ENCODE measurements at regions not wholly inside any gene's neighbourhood (a gene's known extent, or its start where the extent isn't known, plus 50 kb on each side); places are given as distances from the start of the nearest gene placed in this dataset.

DNA sequence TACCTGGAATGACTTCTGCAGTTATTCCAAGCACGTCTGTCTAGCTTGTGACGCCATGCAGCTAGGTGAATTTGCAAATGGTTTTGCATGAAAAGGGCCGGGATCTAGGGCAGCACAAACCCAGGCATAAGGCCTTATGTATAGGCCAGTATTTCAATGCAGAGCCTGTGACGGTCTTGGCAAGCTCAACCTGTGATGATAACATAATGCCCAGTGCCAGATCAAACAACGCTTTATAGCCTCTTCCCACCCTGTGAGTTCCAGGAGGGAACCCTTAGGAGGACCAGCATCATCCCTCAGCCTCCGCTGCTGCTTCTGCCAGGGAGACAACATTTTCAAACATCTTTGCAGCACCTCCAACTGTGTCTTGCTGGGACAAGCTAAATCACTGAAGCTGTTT, 390.7 kb downstream of the INHBA start:
- SMC1A ChIA-PET (ENCODE audit: uncharacterized antibody, unreplicated experiment), result interaction anchor here (1.1 kb wide), 1 partner anchor 16 kb away, joined by 3 read pairs; no protein-coding TSS in a partner anchor
- H3K4me1 ChIP-seq (ENCODE audit: control insufficient read depth, insufficient read depth, low read length), result no peaks in the 10 kb centered on the region
- ATAC-seq (no peak), FAIRE-seq (no peak), DNase-seq (ENCODE audit: low read depth, low spot score) (no peak)
- no peaks in the 10 kb centered on the region for H3K36me3 ChIP-seq (ENCODE audit: control insufficient read depth in 2 of 2, insufficient read depth in 2 of 2, low read length in 1 of 2)
- H3K27me3 ChIP-seq (replicated peaks in 1 of 2; ENCODE audit: control insufficient read depth in 2 of 2, insufficient read depth in 2 of 2, low read length in 1 of 2), result no peaks in the 10 kb centered on the region
- no peaks in the 10 kb centered on the region for H4K20me1 ChIP-seq (ENCODE audit: control insufficient read depth, insufficient read depth)
- CTCF ChIA-PET, result no interaction called here
- in situ Hi-C loops (cut with MboI), result no loop called here
- H3K9ac ChIP-seq (ENCODE audit: control insufficient read depth, insufficient read depth, low read length), result no peak overlapping the region
- POLR2A ChIA-PET, result interaction anchor here (0.6 kb wide), 1 partner anchor 21 kb away, joined by 3 read pairs; no protein-coding TSS in a partner anchor
- no peak for TF ChIP-seq ZNF24 (IDR thresholded peaks at IDR 0.05)
- TF ChIP-seq IKZF1 (conservative IDR thresholded peaks at IDR 0.05), result no peak
- TF ChIP-seq NR2C1 (IDR thresholded peaks at IDR 0.05), result no peak
- TF ChIP-seq KLF5 (IDR thresholded peaks at IDR 0.05; ENCODE audit: partially characterized antibody), result no peak
- TF ChIP-seq MEF2A (IDR thresholded peaks at IDR 0.05; ENCODE audit: insufficient read depth, low read depth, low read length), result no peak
- no peak for TF ChIP-seq RUNX3 (IDR thresholded peaks at IDR 0.05; ENCODE audit: low read length)
- TF ChIP-seq, protein P1, sequence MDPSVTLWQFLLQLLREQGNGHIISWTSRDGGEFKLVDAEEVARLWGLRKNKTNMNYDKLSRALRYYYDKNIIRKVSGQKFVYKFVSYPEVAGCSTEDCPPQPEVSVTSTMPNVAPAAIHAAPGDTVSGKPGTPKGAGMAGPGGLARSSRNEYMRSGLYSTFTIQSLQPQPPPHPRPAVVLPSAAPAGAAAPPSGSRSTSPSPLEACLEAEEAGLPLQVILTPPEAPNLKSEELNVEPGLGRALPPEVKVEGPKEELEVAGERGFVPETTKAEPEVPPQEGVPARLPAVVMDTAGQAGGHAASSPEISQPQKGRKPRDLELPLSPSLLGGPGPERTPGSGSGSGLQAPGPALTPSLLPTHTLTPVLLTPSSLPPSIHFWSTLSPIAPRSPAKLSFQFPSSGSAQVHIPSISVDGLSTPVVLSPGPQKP (IDR thresholded peaks at IDR 0.05; ENCODE audit: low read depth, low read length), result no peak
- no TSS peak for BruUV-seq (replicated peaks)
- 34% methylated on average over 6 of the region's 6 CpGs for WGBS (ENCODE audit: insufficient coverage, insufficient replicate concordance, low lambda C conversion rate, missing lambda C conversion rate)
- H3K79me2 ChIP-seq (ENCODE audit: control insufficient read depth, insufficient read depth, low read length), result no peaks in the 10 kb centered on the region
- H3K27ac ChIP-seq (ENCODE audit: control insufficient read depth, insufficient read depth), result no peak overlapping the region
- H3K4me2 ChIP-seq (ENCODE audit: control insufficient read depth, insufficient read depth), result no peak overlapping the region
- no peak overlapping the region for H2AFZ ChIP-seq (ENCODE audit: control insufficient read depth, low read depth, low read length)
- intact Hi-C loops (cut with micrococcal nuclease; ENCODE audit: unreplicated experiment), result no loop called here
- no peaks in the 10 kb centered on the region for H3K9me3 ChIP-seq (replicated peaks; ENCODE audit: control insufficient read depth, insufficient read depth, low read length)
- RAD21 ChIA-PET (ENCODE audit: unreplicated experiment), result no interaction called here
- no peak overlapping the region for H3K4me3 ChIP-seq

DNA sequence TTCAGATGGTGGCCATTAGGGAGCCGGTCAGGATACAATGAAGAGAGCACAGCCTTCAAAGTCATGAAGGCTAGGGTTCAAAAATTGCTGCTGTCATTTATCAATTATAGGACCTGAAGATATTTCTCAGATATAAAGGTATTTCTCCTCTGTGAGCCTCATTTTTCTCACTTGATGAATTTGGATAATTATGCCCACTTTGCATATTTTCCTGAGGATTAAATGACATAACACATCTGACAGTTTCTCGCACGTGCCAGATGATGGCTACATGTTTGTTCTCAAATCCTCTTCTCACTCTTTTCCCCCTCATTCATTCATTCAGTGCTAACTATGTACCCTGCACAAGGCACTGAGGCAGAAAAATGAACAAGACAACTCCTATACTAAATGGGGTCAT, 391.6 kb downstream of the INHBA start:
- BruUV-seq (replicated peaks), result no TSS peak
- Histone ChIP-seq H3K79me2 (ENCODE audit: control insufficient read depth, insufficient read depth, low read length) (no peaks in the 10 kb centered on the region), H3K27ac (ENCODE audit: control insufficient read depth, insufficient read depth) (no peak overlapping the region), H3K4me1 (ENCODE audit: control insufficient read depth, insufficient read depth, low read length) (no peaks in the 10 kb centered on the region), H3K4me3 (no peak overlapping the region), H4K20me1 (ENCODE audit: control insufficient read depth, insufficient read depth) (no peaks in the 10 kb centered on the region), H3K4me2 (ENCODE audit: control insufficient read depth, insufficient read depth) (no peak overlapping the region), H3K27me3 (replicated peaks in 1 of 2; ENCODE audit: control insufficient read depth in 2 of 2, insufficient read depth in 2 of 2, low read length in 1 of 2) (no peaks in the 10 kb centered on the region), H3K9ac (ENCODE audit: control insufficient read depth, insufficient read depth, low read length) (no peak overlapping the region), H2AFZ (ENCODE audit: control insufficient read depth, low read depth, low read length) (no peak overlapping the region), H3K36me3 (ENCODE audit: control insufficient read depth in 2 of 2, insufficient read depth in 2 of 2, low read length in 1 of 2) (no peaks in the 10 kb centered on the region), H3K9me3 (replicated peaks; ENCODE audit: control insufficient read depth, insufficient read depth, low read length) (no peaks in the 10 kb centered on the region)
- 56% methylated on average over 3 of the region's 3 CpGs for WGBS (ENCODE audit: insufficient coverage, insufficient replicate concordance, low lambda C conversion rate, missing lambda C conversion rate)
- ChIA-PET RAD21 (ENCODE audit: unreplicated experiment) (no interaction called here), POLR2A (no interaction called here), SMC1A (ENCODE audit: uncharacterized antibody, unreplicated experiment) (no interaction called here), CTCF (interaction anchor here (0.6 kb wide), 1 partner anchor 185 kb away, joined by 3 read pairs; no protein-coding TSS in a partner anchor)
- no peak for ATAC-seq
- no peak for FAIRE-seq
- in situ Hi-C loops (cut with MboI), result no loop called here
- intact Hi-C loops (cut with micrococcal nuclease; ENCODE audit: unreplicated experiment), result no loop called here
- DNase-seq (ENCODE audit: low read depth, low spot score), result no peak
- TF ChIP-seq, protein P2, sequence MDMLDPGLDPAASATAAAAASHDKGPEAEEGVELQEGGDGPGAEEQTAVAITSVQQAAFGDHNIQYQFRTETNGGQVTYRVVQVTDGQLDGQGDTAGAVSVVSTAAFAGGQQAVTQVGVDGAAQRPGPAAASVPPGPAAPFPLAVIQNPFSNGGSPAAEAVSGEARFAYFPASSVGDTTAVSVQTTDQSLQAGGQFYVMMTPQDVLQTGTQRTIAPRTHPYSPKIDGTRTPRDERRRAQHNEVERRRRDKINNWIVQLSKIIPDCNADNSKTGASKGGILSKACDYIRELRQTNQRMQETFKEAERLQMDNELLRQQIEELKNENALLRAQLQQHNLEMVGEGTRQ (IDR thresholded peaks at IDR 0.05; ENCODE audit: borderline replicate concordance, low read depth, low read length), result no peak
- no peak for TF ChIP-seq RFX5 (IDR thresholded peaks at IDR 0.05; ENCODE audit: low read depth, low read length)
- no peak for TF ChIP-seq EED (IDR thresholded peaks at IDR 0.05; ENCODE audit: low read depth)
- TF ChIP-seq CEBPB (IDR thresholded peaks at IDR 0.05; ENCODE audit: borderline replicate concordance in 1 of 2, low read depth in 2 of 2, low read length in 2 of 2), result no peak
- no peak for TF ChIP-seq POLR2AphosphoS5 (IDR thresholded peaks at IDR 0.05; ENCODE audit: low read length)
- no peak for TF ChIP-seq RB1 (IDR thresholded peaks at IDR 0.05; ENCODE audit: borderline replicate concordance)
- no peak for TF ChIP-seq CREB1 (IDR thresholded peaks at IDR 0.05; ENCODE audit: low read depth)
- TF ChIP-seq EGR1 (IDR thresholded peaks at IDR 0.05; ENCODE audit: borderline replicate concordance in 1 of 2, low read depth in 2 of 2, low read length in 2 of 2), result no peak
- TF ChIP-seq, protein P3, sequence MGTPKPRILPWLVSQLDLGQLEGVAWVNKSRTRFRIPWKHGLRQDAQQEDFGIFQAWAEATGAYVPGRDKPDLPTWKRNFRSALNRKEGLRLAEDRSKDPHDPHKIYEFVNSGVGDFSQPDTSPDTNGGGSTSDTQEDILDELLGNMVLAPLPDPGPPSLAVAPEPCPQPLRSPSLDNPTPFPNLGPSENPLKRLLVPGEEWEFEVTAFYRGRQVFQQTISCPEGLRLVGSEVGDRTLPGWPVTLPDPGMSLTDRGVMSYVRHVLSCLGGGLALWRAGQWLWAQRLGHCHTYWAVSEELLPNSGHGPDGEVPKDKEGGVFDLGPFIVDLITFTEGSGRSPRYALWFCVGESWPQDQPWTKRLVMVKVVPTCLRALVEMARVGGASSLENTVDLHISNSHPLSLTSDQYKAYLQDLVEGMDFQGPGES (IDR thresholded peaks at IDR 0.05), result no peak
- no peak for TF ChIP-seq RUNX3 (IDR thresholded peaks at IDR 0.05; ENCODE audit: low read length)
- TF ChIP-seq NFXL1 (IDR thresholded peaks at IDR 0.05; ENCODE audit: borderline replicate concordance), result no peak

All from GM12878 (cell line).